ENCODE measurements at regions not wholly inside any gene's neighbourhood (a gene's known extent, or its start where the extent isn't known, plus 50 kb on each side); places are given as distances from the start of the nearest gene placed in this dataset.

DNA sequence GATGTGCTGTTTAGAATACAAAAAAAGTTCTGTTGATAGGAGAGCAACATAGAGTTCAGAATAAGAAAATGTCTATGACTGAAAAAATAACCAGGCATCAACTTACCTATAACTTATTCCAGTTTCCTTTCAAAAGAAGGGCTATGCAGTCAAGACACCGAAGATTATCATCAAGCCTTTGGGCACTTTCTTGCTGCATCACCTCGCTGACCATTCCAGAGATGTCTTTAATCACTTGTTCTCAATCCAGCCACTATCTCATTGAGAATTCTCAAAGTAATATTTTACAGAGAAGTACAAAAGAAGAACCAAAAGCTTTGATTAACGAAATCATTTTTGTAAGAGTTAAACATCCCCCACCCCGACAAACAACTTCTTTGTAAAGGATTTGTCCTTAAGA lies 198.3 kb upstream of the P2RY1 start:
- TF ChIP-seq ZNF134 (CRISPR knock-in tag; conservative IDR thresholded peaks at IDR 0.05) (no peak), RBM39 (optimal IDR thresholded peaks at IDR 0.05; ENCODE audit: low read depth, low read length) (no peak), CEBPB (tag; IDR thresholded peaks at IDR 0.05) (no peak), ZNF239 (CRISPR knock-in tag; IDR thresholded peaks at IDR 0.05) (no peak), KDM5B (IDR thresholded peaks at IDR 0.05; ENCODE audit: insufficient replicate concordance, low read depth, low read length) (no peak), ZFX (CRISPR knock-in tag; IDR thresholded peaks at IDR 0.05) (no peak), MEIS2 (IDR thresholded peaks at IDR 0.05; ENCODE audit: partially characterized antibody) (no peak), MCM5 (IDR thresholded peaks at IDR 0.05; ENCODE audit: low read depth) (no peak)

All from K562 (cell line).